Ascending aorta (tissue), 2 donors: ENCODE measurements at regions not wholly inside any gene's neighbourhood (a gene's known extent, or its start where the extent isn't known, plus 50 kb on each side); places are given as distances from the start of the nearest gene placed in this dataset.
"Not testable (repeated sequence)": the region's sequence is repeated elsewhere in the genome, so short reads cannot be mapped to it uniquely, and the experiment has no call there.

Experiments
- DNase-seq, 2 donors: peaks; one replicate each; pipeline ENCODE4 v3.0.0-alpha.2; 2019; ENCODE audit warnings: low spot score in 2 of 2
- H3K27ac ChIP-seq, 2 donors: fragments of 200-600 bp; sonication (generic); one replicate each; pipeline ENCODE4 v1.5.1; 2016 to 2017; ENCODE audit warnings: mild to moderate bottlenecking in 1 of 2
- H3K27me3 ChIP-seq: fragments of 200-600 bp; sonication (generic); one replicate; pipeline ENCODE4 v1.5.1; 2017
- H3K36me3 ChIP-seq, 2 donors: fragments of 200-600 bp; sonication (generic); one replicate each; pipeline ENCODE4 v1.5.1; 2016
- H3K4me1 ChIP-seq, 2 donors: fragments of 200-600 bp; sonication (generic); one replicate each; pipeline ENCODE4 v1.5.1; 2016 to 2017; ENCODE audit warnings: mild to moderate bottlenecking in 1 of 2
- H3K4me3 ChIP-seq, 2 donors: fragments of 200-600 bp; sonication (generic); one replicate each; pipeline ENCODE4 v1.5.1; 2016 to 2017; ENCODE audit warnings: mild to moderate bottlenecking in 1 of 2
- H3K9me3 ChIP-seq, 2 donors: fragments of 200-600 bp; sonication (generic); one replicate each; pipeline ENCODE4 v1.5.1; 2016
- CTCF ChIP-seq, 3 experiments: fragments of 200-600 bp in 2 of 3; fragments of 450-650 bp in 1 of 3; sonication (generic) in 2 of 3; IDR thresholded peaks; one replicate each; pipeline ENCODE4 v1.5.1; 2016 to 2019; ENCODE audit warnings: antibody characterized with exemption in 3 of 3, mild to moderate bottlenecking in 1 of 3, moderate library complexity in 1 of 3
- intact Hi-C: fragments of 100-400 bp; cut with DNase I; formaldehyde crosslinking; loops from one replicate; pipeline ENCODE4 v1.15.1; 2023

GRCh38 chr5:26498972-26499371 lies 539.4 kb downstream of the CDH9 start:
- no peak for TF ChIP-seq CTCF (IDR thresholded peaks at IDR 0.05)
- Histone ChIP-seq H3K27me3 (no peaks in the 10 kb centered on the region), H3K9me3 (no peaks in the 10 kb centered on the region), H3K36me3 (no peaks in the 10 kb centered on the region), H3K4me1 (no peaks in the 10 kb centered on the region), H3K27ac (no peak overlapping the region), H3K4me3 (no peak overlapping the region)
- intact Hi-C loops = no loop called here
- no peak for DNase-seq

- no peaks in the 10 kb centered on the region for H3K27me3 ChIP-seq
- no peak for TF ChIP-seq CTCF (IDR thresholded peaks at IDR 0.05)
- no peak overlapping the region for H3K27ac ChIP-seq
- intact Hi-C loops = no loop called here
- H3K36me3 ChIP-seq = no peaks in the 10 kb centered on the region
- H3K9me3 ChIP-seq = no peaks in the 10 kb centered on the region
- H3K4me1 ChIP-seq = no peaks in the 10 kb centered on the region
- H3K4me3 ChIP-seq = no peak overlapping the region
- no peak for DNase-seq
Observed at GRCh38 chr5:26495437-26495836, 542.9 kb downstream of the CDH9 start.

GRCh38 chr5:26492906-26493459 lies 545.4 kb downstream of the CDH9 start:
- H3K4me1 ChIP-seq = no peaks in the 10 kb centered on the region
- TF ChIP-seq CTCF (IDR thresholded peaks at IDR 0.05) = no peak
- H3K36me3 ChIP-seq = no peaks in the 10 kb centered on the region
- H3K4me3 ChIP-seq = no peak overlapping the region
- no peak overlapping the region for H3K27ac ChIP-seq
- intact Hi-C loops = no loop called here
- no peaks in the 10 kb centered on the region for H3K27me3 ChIP-seq
- no peaks in the 10 kb centered on the region for H3K9me3 ChIP-seq
- no peak for DNase-seq

GRCh38 chr5:26487553-26487952 lies 550.8 kb downstream of the CDH9 start:
- no peak for TF ChIP-seq CTCF (IDR thresholded peaks at IDR 0.05)
- Histone ChIP-seq H3K27ac (no peak overlapping the region), H3K36me3 (no peaks in the 10 kb centered on the region), H3K9me3 (no peaks in the 10 kb centered on the region), H3K4me3 (no peak overlapping the region), H3K4me1 (no peaks in the 10 kb centered on the region), H3K27me3 (no peaks in the 10 kb centered on the region)
- intact Hi-C loops = no loop called here
- no peak for DNase-seq

GRCh38 chr5:26486631-26487030 lies 551.8 kb downstream of the CDH9 start:
- intact Hi-C loops = no loop called here
- no peak overlapping the region for H3K27ac ChIP-seq

GRCh38 chr5:26485146-26485860 lies 553.1 kb downstream of the CDH9 start:
- H3K4me1 ChIP-seq, H3K9me3 ChIP-seq, H3K27ac ChIP-seq, H3K27me3 ChIP-seq, H3K36me3 ChIP-seq, H3K4me3 ChIP-seq, intact Hi-C loops, DNase-seq: not testable (repeated sequence)

More at GRCh38 chr5:26486631-26487030, 551.8 kb downstream of the CDH9 start:
- H3K27me3 ChIP-seq = no peaks in the 10 kb centered on the region
- no peak for DNase-seq
- H3K4me3 ChIP-seq = no peak overlapping the region
- no peaks in the 10 kb centered on the region for H3K9me3 ChIP-seq
- TF ChIP-seq CTCF (IDR thresholded peaks at IDR 0.05) = no peak
- no peaks in the 10 kb centered on the region for H3K36me3 ChIP-seq
- H3K4me1 ChIP-seq = no peaks in the 10 kb centered on the region
